GM06990 (cell line): ENCODE measurements at regions not wholly inside any gene's neighbourhood (a gene's known extent, or its start where the extent isn't known, plus 50 kb on each side); places are given as distances from the start of the nearest gene placed in this dataset.

Experiments
- DNase-seq: peaks from one replicate; pipeline ENCODE4 v3.0.0-alpha.2; 2011; ENCODE audit not compliant: insufficient read length; ENCODE audit errors: extremely low read depth
- H3K27me3 ChIP-seq: replicated peaks from 2 replicates; pipeline ENCODE4 v1.6.0; 2011; ENCODE audit warnings: low read length; ENCODE audit not compliant: control insufficient read depth, insufficient read depth
- H3K36me3 ChIP-seq: 2 replicates; pipeline ENCODE4 v1.5.1; 2011; ENCODE audit warnings: low read length; ENCODE audit not compliant: control insufficient read depth, insufficient read depth
- H3K4me3 ChIP-seq: replicated peaks from 2 replicates; pipeline ENCODE4 v1.5.1; 2011; ENCODE audit warnings: low read depth, mild to moderate bottlenecking, control low read depth, low read length
- CTCF ChIP-seq: IDR thresholded peaks from 2 replicates; pipeline ENCODE4 v1.5.1; 2011; ENCODE audit warnings: low read length, control low read depth, mild to moderate bottlenecking, inconsistent platforms; ENCODE audit not compliant: insufficient read depth, poor library complexity, severe bottlenecking

- H3K27me3 ChIP-seq, result no peaks in the 10 kb centered on the region
- TF ChIP-seq CTCF, result no peak
- H3K4me3 ChIP-seq, result no peak overlapping the region
- no peaks in the 10 kb centered on the region for H3K36me3 ChIP-seq
- DNase-seq, result no peak
Observed at GRCh38 chrX:15946783-15947580, 92.4 kb upstream of the AP1S2 start.

GRCh38 chrX:15943391-15943790 is 88.8 kb upstream of the AP1S2 start:
- Histone ChIP-seq H3K36me3 (no peaks in the 10 kb centered on the region), H3K4me3 (no peak overlapping the region), H3K27me3 (no peaks in the 10 kb centered on the region)
- no peak for DNase-seq
- TF ChIP-seq CTCF, result no peak

GRCh38 chrX:15942307-15942706 is 87.7 kb upstream of the AP1S2 start:
- Histone ChIP-seq H3K27me3 (no peaks in the 10 kb centered on the region), H3K4me3 (no peak overlapping the region), H3K36me3 (no peaks in the 10 kb centered on the region)
- no peak for TF ChIP-seq CTCF
- DNase-seq, result no peak

GRCh38 chrX:15939737-15940136 is 85.1 kb upstream of the AP1S2 start:
- no peak overlapping the region for H3K4me3 ChIP-seq
- no peaks in the 10 kb centered on the region for H3K36me3 ChIP-seq
- no peak for TF ChIP-seq CTCF
- no peaks in the 10 kb centered on the region for H3K27me3 ChIP-seq
- DNase-seq, result peak; percentile 28

- no peak for DNase-seq
- TF ChIP-seq CTCF, result no peak
- no peaks in the 10 kb centered on the region for H3K27me3 ChIP-seq
- no peaks in the 10 kb centered on the region for H3K36me3 ChIP-seq
- no peak overlapping the region for H3K4me3 ChIP-seq
Observed at GRCh38 chrX:15938072-15938471, 83.5 kb upstream of the AP1S2 start.
